ENCODE measurements at regions not wholly inside any gene's neighbourhood (a gene's known extent, or its start where the extent isn't known, plus 50 kb on each side); places are given as distances from the start of the nearest gene placed in this dataset.
"Not testable (repeated sequence)": the region's sequence is repeated elsewhere in the genome, so short reads cannot be mapped to it uniquely, and the experiment has no call there.

GRCh38 chr7:33788531-33788930 lies 116.8 kb upstream of the BMPER start:
- H3K36me3 ChIP-seq (ENCODE audit: control insufficient read depth, insufficient read depth, low read length): no peaks in the 10 kb centered on the region
- WGBS, 2 experiments (ENCODE audit: insufficient coverage in 2 of 2): 95% methylated on average over 3 of the region's 6 CpGs; no CpG with 5 or more reads in 1 of the 2 experiments
- no peaks in the 10 kb centered on the region for H3K9me3 ChIP-seq (ENCODE audit: control insufficient read depth, low read length)
- no peak overlapping the region for H3K27ac ChIP-seq (ENCODE audit: low read depth, low read length, severe bottlenecking)
- H3K4me3 ChIP-seq (ENCODE audit: extremely low read depth, insufficient read depth, low read length, poor library complexity, severe bottlenecking): no peak overlapping the region
- peaks cover 8% of the 10 kb centered on the region for H3K4me1 ChIP-seq (ENCODE audit: control insufficient read depth, insufficient read depth, low read length, poor library complexity, severe bottlenecking)

- Histone ChIP-seq H3K4me3 (ENCODE audit: extremely low read depth, insufficient read depth, low read length, poor library complexity, severe bottlenecking) (no peak overlapping the region), H3K9me3 (ENCODE audit: control insufficient read depth, low read length) (peaks cover 5% of the 10 kb centered on the region), H3K4me1 (ENCODE audit: control insufficient read depth, insufficient read depth, low read length, poor library complexity, severe bottlenecking) (peaks cover 8% of the 10 kb centered on the region), H3K27ac (ENCODE audit: low read depth, low read length, severe bottlenecking) (peak overlapping the region; percentile 68), H3K36me3 (ENCODE audit: control insufficient read depth, insufficient read depth, low read length) (no peaks in the 10 kb centered on the region)
- WGBS, 2 experiments (ENCODE audit: insufficient coverage in 2 of 2): 82 to 93% methylated on average over 6 to 7 of the region's 11 CpGs
These were observed 115.3 kb upstream of the BMPER start for GRCh38 chr7:33789871-33790630.

- 0 to 50% methylated on average over 1 to 5 of the region's 5 CpGs for WGBS, 2 experiments (ENCODE audit: insufficient coverage in 2 of 2)
- Histone ChIP-seq H3K27ac (ENCODE audit: low read depth, low read length, severe bottlenecking) (peak overlapping the region; percentile 68), H3K36me3 (ENCODE audit: control insufficient read depth, insufficient read depth, low read length) (no peaks in the 10 kb centered on the region), H3K9me3 (ENCODE audit: control insufficient read depth, low read length) (peaks cover 5% of the 10 kb centered on the region), H3K4me3 (ENCODE audit: extremely low read depth, insufficient read depth, low read length, poor library complexity, severe bottlenecking) (no peak overlapping the region), H3K4me1 (ENCODE audit: control insufficient read depth, insufficient read depth, low read length, poor library complexity, severe bottlenecking) (peaks cover 8% of the 10 kb centered on the region)
These were observed 114.6 kb upstream of the BMPER start for GRCh38 chr7:33790746-33791145.

GRCh38 chr7:33792041-33792440 lies 113.3 kb upstream of the BMPER start:
- H3K27ac ChIP-seq (ENCODE audit: low read depth, low read length, severe bottlenecking): no peak overlapping the region
- no peaks in the 10 kb centered on the region for H3K36me3 ChIP-seq (ENCODE audit: control insufficient read depth, insufficient read depth, low read length)
- 100% methylated on average over 1 to 2 of the region's 2 CpGs for WGBS, 2 experiments (ENCODE audit: insufficient coverage in 2 of 2)
- no peak overlapping the region for H3K4me3 ChIP-seq (ENCODE audit: extremely low read depth, insufficient read depth, low read length, poor library complexity, severe bottlenecking)
- H3K4me1 ChIP-seq (ENCODE audit: control insufficient read depth, insufficient read depth, low read length, poor library complexity, severe bottlenecking): peaks cover 11% of the 10 kb centered on the region
- peaks cover 5% of the 10 kb centered on the region for H3K9me3 ChIP-seq (ENCODE audit: control insufficient read depth, low read length)

GRCh38 chr7:33792547-33793105 lies 112.7 kb upstream of the BMPER start:
- Histone ChIP-seq H3K9me3 (ENCODE audit: control insufficient read depth, low read length) (peaks cover 5% of the 10 kb centered on the region), H3K27ac (ENCODE audit: low read depth, low read length, severe bottlenecking) (no peak overlapping the region), H3K4me1 (ENCODE audit: control insufficient read depth, insufficient read depth, low read length, poor library complexity, severe bottlenecking) (peaks cover 11% of the 10 kb centered on the region), H3K4me3 (ENCODE audit: extremely low read depth, insufficient read depth, low read length, poor library complexity, severe bottlenecking) (no peak overlapping the region), H3K36me3 (ENCODE audit: control insufficient read depth, insufficient read depth, low read length) (no peaks in the 10 kb centered on the region)
- 92 to 100% methylated on average over 3 to 4 of the region's 4 CpGs for WGBS, 2 experiments (ENCODE audit: insufficient coverage in 2 of 2)

GRCh38 chr7:33793616-33794015 lies 111.7 kb upstream of the BMPER start:
- H3K36me3 ChIP-seq (ENCODE audit: control insufficient read depth, insufficient read depth, low read length): no peaks in the 10 kb centered on the region
- peaks cover 19% of the 10 kb centered on the region for H3K4me1 ChIP-seq (ENCODE audit: control insufficient read depth, insufficient read depth, low read length, poor library complexity, severe bottlenecking)
- no peak overlapping the region for H3K27ac ChIP-seq (ENCODE audit: low read depth, low read length, severe bottlenecking)
- WGBS, 2 experiments (ENCODE audit: insufficient coverage in 2 of 2): 100% methylated on average over 1 to 2 of the region's 2 CpGs
- H3K4me3 ChIP-seq (ENCODE audit: extremely low read depth, insufficient read depth, low read length, poor library complexity, severe bottlenecking): no peak overlapping the region
- peaks cover 5% of the 10 kb centered on the region for H3K9me3 ChIP-seq (ENCODE audit: control insufficient read depth, low read length)

GRCh38 chr7:33794419-33794818 lies 110.9 kb upstream of the BMPER start:
- H3K9me3 ChIP-seq (ENCODE audit: control insufficient read depth, low read length): peaks cover 5% of the 10 kb centered on the region
- H3K27ac ChIP-seq (ENCODE audit: low read depth, low read length, severe bottlenecking): no peak overlapping the region
- WGBS, 2 experiments (ENCODE audit: insufficient coverage in 2 of 2): 95 to 100% methylated on average over 2 to 5 of the region's 6 CpGs
- no peaks in the 10 kb centered on the region for H3K36me3 ChIP-seq (ENCODE audit: control insufficient read depth, insufficient read depth, low read length)
- H3K4me1 ChIP-seq (ENCODE audit: control insufficient read depth, insufficient read depth, low read length, poor library complexity, severe bottlenecking): peaks cover 27% of the 10 kb centered on the region
- no peak overlapping the region for H3K4me3 ChIP-seq (ENCODE audit: extremely low read depth, insufficient read depth, low read length, poor library complexity, severe bottlenecking)

GRCh38 chr7:33794959-33795358 lies 110.4 kb upstream of the BMPER start:
- H3K4me1 ChIP-seq (ENCODE audit: control insufficient read depth, insufficient read depth, low read length, poor library complexity, severe bottlenecking): peaks cover 32% of the 10 kb centered on the region
- H3K36me3 ChIP-seq (ENCODE audit: control insufficient read depth, insufficient read depth, low read length): no peaks in the 10 kb centered on the region
- H3K9me3 ChIP-seq (ENCODE audit: control insufficient read depth, low read length): peaks cover 5% of the 10 kb centered on the region
- WGBS, 2 experiments (ENCODE audit: insufficient coverage in 2 of 2): 96 to 97% methylated on average over 4 to 5 of the region's 6 CpGs
- H3K27ac ChIP-seq (ENCODE audit: low read depth, low read length, severe bottlenecking): no peak overlapping the region
- no peak overlapping the region for H3K4me3 ChIP-seq (ENCODE audit: extremely low read depth, insufficient read depth, low read length, poor library complexity, severe bottlenecking)

DNA sequence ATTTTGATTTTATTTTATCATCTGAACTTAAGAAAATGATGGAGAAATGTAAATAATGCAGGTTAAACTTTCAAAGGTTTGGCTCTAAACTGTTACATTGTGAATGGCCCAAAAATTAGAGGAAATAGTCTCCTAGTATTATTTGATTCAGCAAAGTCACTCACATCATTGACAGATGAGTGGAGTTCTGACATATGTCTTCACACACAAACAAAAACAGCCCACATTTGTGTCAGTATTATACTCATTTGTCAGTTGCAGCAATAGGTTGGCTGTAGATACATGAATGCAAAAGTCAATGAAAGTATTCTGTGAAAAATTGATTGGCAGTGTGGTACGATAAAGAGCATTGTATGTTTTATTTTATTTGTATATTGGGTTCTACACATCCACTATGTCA lies 108.8 kb upstream of the BMPER start:
- no peak overlapping the region for H3K4me3 ChIP-seq (ENCODE audit: extremely low read depth, insufficient read depth, low read length, poor library complexity, severe bottlenecking)
- no peak overlapping the region for H3K27ac ChIP-seq (ENCODE audit: low read depth, low read length, severe bottlenecking)
- peaks cover 5% of the 10 kb centered on the region for H3K9me3 ChIP-seq (ENCODE audit: control insufficient read depth, low read length)
- WGBS, 2 experiments (ENCODE audit: insufficient coverage in 2 of 2): no CpG with 5 or more reads among the region's 1 CpG
- H3K4me1 ChIP-seq (ENCODE audit: control insufficient read depth, insufficient read depth, low read length, poor library complexity, severe bottlenecking): peaks cover 29% of the 10 kb centered on the region
- no peaks in the 10 kb centered on the region for H3K36me3 ChIP-seq (ENCODE audit: control insufficient read depth, insufficient read depth, low read length)

GRCh38 chr7:33797512-33797911 lies 107.8 kb upstream of the BMPER start:
- not testable (repeated sequence) for H3K36me3 ChIP-seq (ENCODE audit: control insufficient read depth, insufficient read depth, low read length); H3K4me3 ChIP-seq (ENCODE audit: extremely low read depth, insufficient read depth, low read length, poor library complexity, severe bottlenecking); H3K9me3 ChIP-seq (ENCODE audit: control insufficient read depth, low read length)
- Histone ChIP-seq H3K27ac (ENCODE audit: low read depth, low read length, severe bottlenecking) (peak overlapping the region; percentile 95), H3K4me1 (ENCODE audit: control insufficient read depth, insufficient read depth, low read length, poor library complexity, severe bottlenecking) (peaks cover 25% of the 10 kb centered on the region)
- 95 to 98% methylated on average over 4 to 6 of the region's 6 CpGs for WGBS, 2 experiments (ENCODE audit: insufficient coverage in 2 of 2)

GRCh38 chr7:33798686-33799325 lies 106.5 kb upstream of the BMPER start:
- Histone ChIP-seq H3K27ac (ENCODE audit: low read depth, low read length, severe bottlenecking) (peak overlapping the region; percentile 95), H3K4me3 (ENCODE audit: extremely low read depth, insufficient read depth, low read length, poor library complexity, severe bottlenecking) (no peak overlapping the region), H3K36me3 (ENCODE audit: control insufficient read depth, insufficient read depth, low read length) (no peaks in the 10 kb centered on the region), H3K4me1 (ENCODE audit: control insufficient read depth, insufficient read depth, low read length, poor library complexity, severe bottlenecking) (peaks cover 27% of the 10 kb centered on the region), H3K9me3 (ENCODE audit: control insufficient read depth, low read length) (peaks cover 5% of the 10 kb centered on the region)
- WGBS, 2 experiments (ENCODE audit: insufficient coverage in 2 of 2): 60 to 67% methylated on average over 5 of the region's 5 CpGs
